Mesothelial cell of epicardium (in vitro differentiated cells): ENCODE measurements at regions not wholly inside any gene's neighbourhood (a gene's known extent, or its start where the extent isn't known, plus 50 kb on each side); places are given as distances from the start of the nearest gene placed in this dataset.

Experiments used
- DNase-seq, 2 experiments: peaks; one replicate each; pipeline ENCODE4 v3.0.0; 2021; ENCODE audit warnings: low spot score in 2 of 2; ENCODE audit not compliant: unreplicated experiment in 2 of 2
- H3K27ac Mint-ChIP-seq: 2 replicates; pipeline ENCODE4 v1.8.0; 2021; ENCODE audit warnings: mixed read lengths
- H3K27me3 Mint-ChIP-seq: 2 replicates; pipeline ENCODE4 v1.8.0; 2021; ENCODE audit warnings: low read depth, mixed read lengths
- H3K36me3 Mint-ChIP-seq: 2 replicates; pipeline ENCODE4 v1.8.0; 2021; ENCODE audit warnings: mixed read lengths
- H3K4me1 Mint-ChIP-seq: 2 replicates; pipeline ENCODE4 v1.8.0; 2021; ENCODE audit warnings: mixed read lengths
- H3K4me3 Mint-ChIP-seq: 2 replicates; pipeline ENCODE4 v1.8.0; 2021; ENCODE audit warnings: mild to moderate bottlenecking, moderate library complexity, mixed read lengths
- H3K9me3 Mint-ChIP-seq: 2 replicates; pipeline ENCODE4 v1.8.0; 2021; ENCODE audit warnings: mixed read lengths
- TF ChIP-seq, protein P1 (sequence below): fragments of 200-600 bp; sonication (generic); IDR thresholded peaks from one replicate; pipeline ENCODE4 v1.5.0; 2021; ENCODE audit warnings: antibody characterized with exemption; ENCODE audit not compliant: unreplicated experiment

DNA sequence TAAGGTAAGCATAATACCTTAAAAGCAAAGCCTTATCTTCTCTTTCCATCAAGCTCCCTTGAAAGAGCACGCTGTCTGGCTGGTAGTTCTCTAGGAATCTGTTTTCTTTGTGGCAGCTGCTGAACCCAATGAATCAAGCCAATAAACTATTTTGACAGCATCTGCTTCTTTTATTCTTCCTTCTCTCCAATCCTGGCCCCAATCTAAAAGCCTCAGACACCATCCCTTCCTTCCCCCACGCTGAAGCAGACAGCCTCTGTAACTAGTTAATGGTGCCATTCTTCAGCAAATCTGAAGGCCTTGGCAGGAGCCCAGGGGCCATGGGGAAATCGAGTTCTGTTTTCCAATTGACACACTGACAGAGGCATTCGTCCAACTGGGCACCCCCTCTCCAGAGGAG lies 186.6 kb upstream of the LYZL1 start:
- Mint-ChIP-seq H3K9me3 (no peaks in the 10 kb centered on the region), H3K36me3 (no peaks in the 10 kb centered on the region), H3K27me3 (no peaks in the 10 kb centered on the region), H3K27ac (peak overlapping the region; percentile 48), H3K4me3 (no peak overlapping the region), H3K4me1 (peaks cover 68% of the 10 kb centered on the region)
- TF ChIP-seq, protein P1, sequence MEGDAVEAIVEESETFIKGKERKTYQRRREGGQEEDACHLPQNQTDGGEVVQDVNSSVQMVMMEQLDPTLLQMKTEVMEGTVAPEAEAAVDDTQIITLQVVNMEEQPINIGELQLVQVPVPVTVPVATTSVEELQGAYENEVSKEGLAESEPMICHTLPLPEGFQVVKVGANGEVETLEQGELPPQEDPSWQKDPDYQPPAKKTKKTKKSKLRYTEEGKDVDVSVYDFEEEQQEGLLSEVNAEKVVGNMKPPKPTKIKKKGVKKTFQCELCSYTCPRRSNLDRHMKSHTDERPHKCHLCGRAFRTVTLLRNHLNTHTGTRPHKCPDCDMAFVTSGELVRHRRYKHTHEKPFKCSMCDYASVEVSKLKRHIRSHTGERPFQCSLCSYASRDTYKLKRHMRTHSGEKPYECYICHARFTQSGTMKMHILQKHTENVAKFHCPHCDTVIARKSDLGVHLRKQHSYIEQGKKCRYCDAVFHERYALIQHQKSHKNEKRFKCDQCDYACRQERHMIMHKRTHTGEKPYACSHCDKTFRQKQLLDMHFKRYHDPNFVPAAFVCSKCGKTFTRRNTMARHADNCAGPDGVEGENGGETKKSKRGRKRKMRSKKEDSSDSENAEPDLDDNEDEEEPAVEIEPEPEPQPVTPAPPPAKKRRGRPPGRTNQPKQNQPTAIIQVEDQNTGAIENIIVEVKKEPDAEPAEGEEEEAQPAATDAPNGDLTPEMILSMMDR, result no peak
- peak in 1 of 2 experiments; percentile 45 for DNase-seq

DNA sequence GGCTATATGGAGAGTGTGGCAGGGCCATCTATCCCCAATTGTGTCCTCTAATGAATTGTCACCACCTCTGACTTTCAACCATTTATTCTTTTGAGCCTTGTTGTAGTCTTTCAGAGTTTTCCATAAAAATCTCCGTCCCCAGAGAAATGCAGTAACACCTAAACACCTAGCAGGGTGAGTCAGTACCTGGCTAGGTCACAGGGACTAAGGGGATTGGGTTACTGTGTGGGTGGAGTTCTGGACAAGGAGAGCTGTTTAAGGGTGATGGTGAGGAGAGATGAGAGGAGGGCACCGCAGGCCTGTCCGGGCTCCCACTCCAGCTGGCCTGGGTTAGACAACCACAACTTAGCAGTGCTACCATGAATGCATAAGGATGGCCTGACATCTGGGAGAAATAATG lies 186.2 kb upstream of the LYZL1 start:
- TF ChIP-seq, protein P1, result no peak
- Mint-ChIP-seq H3K4me1 (peaks cover 69% of the 10 kb centered on the region), H3K9me3 (no peaks in the 10 kb centered on the region), H3K27ac (peak overlapping the region; percentile 48), H3K4me3 (no peak overlapping the region), H3K27me3 (no peaks in the 10 kb centered on the region), H3K36me3 (no peaks in the 10 kb centered on the region)
- DNase-seq, result no peak

DNA sequence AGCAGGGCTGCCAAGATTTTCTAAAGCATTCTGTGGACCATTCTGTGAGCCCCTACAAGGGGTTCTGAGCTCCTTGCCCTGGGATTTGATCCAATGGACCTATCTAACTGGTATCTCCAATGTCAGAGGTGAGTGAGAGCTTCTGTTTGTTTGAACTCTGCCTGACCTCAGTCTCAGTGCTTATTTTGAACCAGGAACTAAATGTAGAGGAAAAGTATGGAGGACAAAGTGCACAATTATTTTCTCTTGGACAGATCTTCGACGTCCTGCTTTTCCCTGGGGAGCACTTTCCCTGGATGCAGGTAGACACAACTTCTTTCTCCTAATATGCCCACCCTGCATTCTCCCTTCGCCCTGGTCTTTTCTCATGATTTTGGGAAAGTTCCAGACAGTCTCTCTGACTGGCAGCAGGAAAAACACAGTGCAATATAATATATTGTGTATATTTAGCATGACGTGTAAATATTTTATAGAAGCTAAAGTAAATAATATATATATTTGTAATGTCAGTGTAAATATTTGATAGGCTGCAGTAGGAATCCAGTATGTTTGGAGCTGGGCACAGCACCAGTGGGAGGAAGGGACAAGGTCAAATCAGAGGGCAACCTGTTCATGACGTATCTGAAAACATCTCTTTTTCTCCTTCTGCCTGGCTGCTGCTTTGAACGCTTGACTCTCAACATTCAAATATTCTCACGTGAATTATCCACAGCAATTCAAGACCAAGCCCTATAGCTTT lies 184.0 kb upstream of the LYZL1 start:
- no peak for DNase-seq
- peak overlapping the region; percentile 92 for H3K27ac Mint-ChIP-seq
- no peaks in the 10 kb centered on the region for H3K9me3 Mint-ChIP-seq
- TF ChIP-seq, protein P1, result no peak
- H3K4me1 Mint-ChIP-seq, result peaks cover 76% of the 10 kb centered on the region
- no peaks in the 10 kb centered on the region for H3K27me3 Mint-ChIP-seq
- no peaks in the 10 kb centered on the region for H3K36me3 Mint-ChIP-seq
- H3K4me3 Mint-ChIP-seq, result no peak overlapping the region

DNA sequence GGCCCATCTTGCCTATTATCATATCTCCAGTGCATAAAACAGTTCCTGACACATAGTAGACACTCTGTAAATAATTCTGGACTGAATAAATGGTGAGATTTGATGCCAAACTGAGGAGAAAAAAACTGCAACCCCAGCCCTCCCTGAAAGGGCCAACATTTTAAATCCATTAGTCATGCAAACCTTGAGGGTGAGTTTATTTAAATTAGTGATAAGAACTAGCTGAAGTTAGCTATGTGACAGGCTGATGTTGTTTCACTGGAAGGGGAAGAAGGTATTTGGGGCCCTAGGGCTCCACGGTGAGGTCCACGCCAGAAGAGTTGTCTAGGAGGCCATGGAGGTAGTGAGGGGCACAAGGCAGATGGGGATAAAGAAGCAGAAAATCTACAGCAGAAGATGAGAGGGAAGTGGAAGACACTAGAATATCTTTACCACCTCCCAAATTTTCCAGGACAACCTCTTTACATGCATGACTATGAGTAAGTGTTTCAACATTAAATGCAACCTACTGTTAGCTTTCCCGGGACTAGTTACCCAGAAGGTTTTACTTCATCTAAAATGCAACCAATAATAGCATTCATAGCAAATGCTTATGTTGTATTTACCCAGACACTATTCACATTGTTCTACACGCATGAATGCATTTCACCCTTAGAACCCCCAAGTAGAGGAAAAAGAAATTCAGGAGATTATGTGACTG lies 183.2 kb upstream of the LYZL1 start:
- Mint-ChIP-seq H3K4me1 (peaks cover 78% of the 10 kb centered on the region), H3K27me3 (no peaks in the 10 kb centered on the region), H3K36me3 (no peaks in the 10 kb centered on the region), H3K9me3 (no peaks in the 10 kb centered on the region), H3K4me3 (no peak overlapping the region), H3K27ac (peak overlapping the region; percentile 92)
- DNase-seq, result no peak
- TF ChIP-seq, protein P1, result no peak

DNA sequence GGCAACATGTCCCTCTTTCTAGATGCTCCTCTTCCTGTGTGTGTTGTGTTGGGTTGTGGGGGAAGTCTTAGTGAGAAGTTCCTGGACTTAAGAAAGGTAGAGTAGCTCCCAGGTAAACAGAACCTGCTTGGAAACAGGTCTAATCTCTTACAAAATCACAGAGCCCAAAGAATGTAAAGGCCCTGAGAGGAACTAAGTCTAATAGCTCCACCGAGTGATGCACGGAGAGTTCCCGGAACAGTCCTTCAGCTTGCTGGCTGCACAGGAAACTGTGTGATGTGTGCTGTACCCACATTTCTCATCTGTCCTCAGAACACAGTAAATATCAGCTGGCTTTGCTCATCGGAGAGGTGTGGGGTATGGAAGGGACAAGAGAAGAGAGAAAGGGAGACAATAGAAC lies 182.6 kb upstream of the LYZL1 start:
- H3K27me3 Mint-ChIP-seq, result no peaks in the 10 kb centered on the region
- H3K4me1 Mint-ChIP-seq, result peaks cover 78% of the 10 kb centered on the region
- no peaks in the 10 kb centered on the region for H3K36me3 Mint-ChIP-seq
- peak overlapping the region; percentile 92 for H3K27ac Mint-ChIP-seq
- no peaks in the 10 kb centered on the region for H3K9me3 Mint-ChIP-seq
- H3K4me3 Mint-ChIP-seq, result no peak overlapping the region
- no peak for DNase-seq
- TF ChIP-seq, protein P1, result no peak
